ENCODE measurements at regions not wholly inside any gene's neighbourhood (a gene's known extent, or its start where the extent isn't known, plus 50 kb on each side); places are given as distances from the start of the nearest gene placed in this dataset.

- TF ChIP-seq OSR1 (CRISPR knock-in tag; IDR thresholded peaks at IDR 0.05) (no peak), TOX (CRISPR knock-in tag; IDR thresholded peaks at IDR 0.05; ENCODE audit: borderline replicate concordance) (no peak), ARNTL (CRISPR knock-in tag; IDR thresholded peaks at IDR 0.05; ENCODE audit: borderline replicate concordance, low read depth) (no peak), ISL1 (CRISPR knock-in tag; IDR thresholded peaks at IDR 0.05) (no peak), GLIS3 (CRISPR knock-in tag; IDR thresholded peaks at IDR 0.05) (no peak), CSDC2 (CRISPR knock-in tag; IDR thresholded peaks at IDR 0.05) (no peak), ESRRG (CRISPR knock-in tag; IDR thresholded peaks at IDR 0.05) (no peak), TCF4 (CRISPR knock-in tag; IDR thresholded peaks at IDR 0.05; ENCODE audit: borderline replicate concordance) (no peak), ZNF70 (CRISPR knock-in tag; IDR thresholded peaks at IDR 0.05) (no peak), POU6F1 (CRISPR knock-in tag; IDR thresholded peaks at IDR 0.05; ENCODE audit: borderline replicate concordance, low read depth) (no peak)
- TF ChIP-seq, protein P1, sequence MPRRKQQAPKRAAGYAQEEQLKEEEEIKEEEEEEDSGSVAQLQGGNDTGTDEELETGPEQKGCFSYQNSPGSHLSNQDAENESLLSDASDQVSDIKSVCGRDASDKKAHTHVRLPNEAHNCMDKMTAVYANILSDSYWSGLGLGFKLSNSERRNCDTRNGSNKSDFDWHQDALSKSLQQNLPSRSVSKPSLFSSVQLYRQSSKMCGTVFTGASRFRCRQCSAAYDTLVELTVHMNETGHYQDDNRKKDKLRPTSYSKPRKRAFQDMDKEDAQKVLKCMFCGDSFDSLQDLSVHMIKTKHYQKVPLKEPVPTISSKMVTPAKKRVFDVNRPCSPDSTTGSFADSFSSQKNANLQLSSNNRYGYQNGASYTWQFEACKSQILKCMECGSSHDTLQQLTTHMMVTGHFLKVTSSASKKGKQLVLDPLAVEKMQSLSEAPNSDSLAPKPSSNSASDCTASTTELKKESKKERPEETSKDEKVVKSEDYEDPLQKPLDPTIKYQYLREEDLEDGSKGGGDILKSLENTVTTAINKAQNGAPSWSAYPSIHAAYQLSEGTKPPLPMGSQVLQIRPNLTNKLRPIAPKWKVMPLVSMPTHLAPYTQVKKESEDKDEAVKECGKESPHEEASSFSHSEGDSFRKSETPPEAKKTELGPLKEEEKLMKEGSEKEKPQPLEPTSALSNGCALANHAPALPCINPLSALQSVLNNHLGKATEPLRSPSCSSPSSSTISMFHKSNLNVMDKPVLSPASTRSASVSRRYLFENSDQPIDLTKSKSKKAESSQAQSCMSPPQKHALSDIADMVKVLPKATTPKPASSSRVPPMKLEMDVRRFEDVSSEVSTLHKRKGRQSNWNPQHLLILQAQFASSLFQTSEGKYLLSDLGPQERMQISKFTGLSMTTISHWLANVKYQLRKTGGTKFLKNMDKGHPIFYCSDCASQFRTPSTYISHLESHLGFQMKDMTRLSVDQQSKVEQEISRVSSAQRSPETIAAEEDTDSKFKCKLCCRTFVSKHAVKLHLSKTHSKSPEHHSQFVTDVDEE (CRISPR knock-in tag; IDR thresholded peaks at IDR 0.05) = no peak
- TF ChIP-seq, protein P2, sequence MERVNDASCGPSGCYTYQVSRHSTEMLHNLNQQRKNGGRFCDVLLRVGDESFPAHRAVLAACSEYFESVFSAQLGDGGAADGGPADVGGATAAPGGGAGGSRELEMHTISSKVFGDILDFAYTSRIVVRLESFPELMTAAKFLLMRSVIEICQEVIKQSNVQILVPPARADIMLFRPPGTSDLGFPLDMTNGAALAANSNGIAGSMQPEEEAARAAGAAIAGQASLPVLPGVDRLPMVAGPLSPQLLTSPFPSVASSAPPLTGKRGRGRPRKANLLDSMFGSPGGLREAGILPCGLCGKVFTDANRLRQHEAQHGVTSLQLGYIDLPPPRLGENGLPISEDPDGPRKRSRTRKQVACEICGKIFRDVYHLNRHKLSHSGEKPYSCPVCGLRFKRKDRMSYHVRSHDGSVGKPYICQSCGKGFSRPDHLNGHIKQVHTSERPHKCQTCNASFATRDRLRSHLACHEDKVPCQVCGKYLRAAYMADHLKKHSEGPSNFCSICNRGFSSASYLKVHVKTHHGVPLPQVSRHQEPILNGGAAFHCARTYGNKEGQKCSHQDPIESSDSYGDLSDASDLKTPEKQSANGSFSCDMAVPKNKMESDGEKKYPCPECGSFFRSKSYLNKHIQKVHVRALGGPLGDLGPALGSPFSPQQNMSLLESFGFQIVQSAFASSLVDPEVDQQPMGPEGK (CRISPR knock-in tag; IDR thresholded peaks at IDR 0.05; ENCODE audit: borderline replicate concordance) = no peak
- TF ChIP-seq, protein P3, sequence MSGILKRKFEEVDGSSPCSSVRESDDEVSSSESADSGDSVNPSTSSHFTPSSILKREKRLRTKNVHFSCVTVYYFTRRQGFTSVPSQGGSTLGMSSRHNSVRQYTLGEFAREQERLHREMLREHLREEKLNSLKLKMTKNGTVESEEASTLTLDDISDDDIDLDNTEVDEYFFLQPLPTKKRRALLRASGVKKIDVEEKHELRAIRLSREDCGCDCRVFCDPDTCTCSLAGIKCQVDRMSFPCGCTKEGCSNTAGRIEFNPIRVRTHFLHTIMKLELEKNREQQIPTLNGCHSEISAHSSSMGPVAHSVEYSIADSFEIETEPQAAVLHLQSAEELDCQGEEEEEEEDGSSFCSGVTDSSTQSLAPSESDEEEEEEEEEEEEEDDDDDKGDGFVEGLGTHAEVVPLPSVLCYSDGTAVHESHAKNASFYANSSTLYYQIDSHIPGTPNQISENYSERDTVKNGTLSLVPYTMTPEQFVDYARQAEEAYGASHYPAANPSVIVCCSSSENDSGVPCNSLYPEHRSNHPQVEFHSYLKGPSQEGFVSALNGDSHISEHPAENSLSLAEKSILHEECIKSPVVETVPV (CRISPR knock-in tag; IDR thresholded peaks at IDR 0.05) = no peak
- no peak for ATAC-seq
Observed at GRCh38 chr2:2798337-2798736, 467.3 kb upstream of the MYT1L start.

GRCh38 chr2:2797797-2798196, 466.7 kb upstream of the MYT1L start:
- no peak for TF ChIP-seq POU6F1 (CRISPR knock-in tag; IDR thresholded peaks at IDR 0.05; ENCODE audit: borderline replicate concordance, low read depth)
- no peak for TF ChIP-seq ZNF70 (CRISPR knock-in tag; IDR thresholded peaks at IDR 0.05)
- TF ChIP-seq, protein P2 (CRISPR knock-in tag; IDR thresholded peaks at IDR 0.05; ENCODE audit: borderline replicate concordance) = no peak

GRCh38 chr2:2796207-2796606, 465.1 kb upstream of the MYT1L start:
- no peak for ATAC-seq
- TF ChIP-seq TCF4 (CRISPR knock-in tag; IDR thresholded peaks at IDR 0.05; ENCODE audit: borderline replicate concordance) (no peak), ZNF565 (CRISPR knock-in tag; conservative IDR thresholded peaks at IDR 0.05; ENCODE audit: low read depth) (no peak), ZFP3 (CRISPR knock-in tag; IDR thresholded peaks at IDR 0.05) (no peak), ISL1 (CRISPR knock-in tag; IDR thresholded peaks at IDR 0.05) (no peak), ZNF8 (CRISPR knock-in tag; IDR thresholded peaks at IDR 0.05) (no peak), SNAI2 (CRISPR knock-in tag; IDR thresholded peaks at IDR 0.05) (no peak), OSR1 (CRISPR knock-in tag; IDR thresholded peaks at IDR 0.05) (no peak), ZC3H10 (CRISPR knock-in tag; IDR thresholded peaks at IDR 0.05) (no peak), BACH2 (CRISPR knock-in tag; IDR thresholded peaks at IDR 0.05; ENCODE audit: borderline replicate concordance) (no peak), RARB (CRISPR knock-in tag; IDR thresholded peaks at IDR 0.05) (no peak)
- TF ChIP-seq, protein P1 (CRISPR knock-in tag; IDR thresholded peaks at IDR 0.05) = no peak

More at GRCh38 chr2:2797797-2798196, 466.7 kb upstream of the MYT1L start:
- ATAC-seq = no peak

Data from SK-N-SH treated with all-trans-retinoic acid at 6 μM for 48 hours (cell line).